Cardiac septum (tissue), 1 donor: ENCODE measurements at regions not wholly inside any gene's neighbourhood (a gene's known extent, or its start where the extent isn't known, plus 50 kb on each side); places are given as distances from the start of the nearest gene placed in this dataset.
A peak's percentile ranks its signal among the peaks of the same experiment; 100 is the strongest.

Experiments
- DNase-seq: peaks from one replicate; pipeline ENCODE4 v3.0.0-alpha.2; 2020; ENCODE audit warnings: low spot score
- intact Hi-C: fragments of 100-400 bp; cut with DNase I; formaldehyde crosslinking; loops from one replicate; pipeline ENCODE4 v1.14.0; 2022
- donor health status: DM: no; HTN: no; CAD: no.

GRCh38 chr7:137172105-137172590, 171.4 kb downstream of the PTN start:
- intact Hi-C loops: no loop called here
- DNase-seq: no peak

- intact Hi-C loops: loop anchor here (2.0 to 10.0 kb wide), 2 partner anchors 284 to 426 kb away; no protein-coding TSS in a partner anchor
- DNase-seq: no peak
These were observed 174.2 kb downstream of the PTN start for GRCh38 chr7:137169282-137169698.

DNA sequence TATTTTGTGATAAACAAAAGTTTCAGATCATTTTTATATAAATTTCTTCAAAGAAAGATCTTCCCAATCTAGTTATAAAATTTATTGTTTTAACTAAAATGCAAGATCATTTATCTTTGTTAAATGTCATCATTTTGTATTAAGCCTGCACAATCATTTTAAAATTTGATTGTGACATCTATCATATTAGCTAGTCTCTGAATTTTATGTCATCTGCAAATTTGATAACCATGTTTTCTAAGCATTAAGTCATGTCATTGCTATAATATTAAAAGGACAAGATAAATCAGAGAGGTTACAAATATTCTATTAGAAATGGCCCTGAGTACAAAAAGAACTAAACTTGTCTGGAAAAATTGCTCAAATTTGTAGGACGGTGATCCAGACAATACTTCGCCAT, 175.9 kb downstream of the PTN start:
- intact Hi-C loops: loop anchor here (2.0 to 10.0 kb wide), 2 partner anchors 285 to 427 kb away; no protein-coding TSS in a partner anchor
- DNase-seq: no peak

GRCh38 chr7:137166363-137166762, 177.2 kb downstream of the PTN start:
- no peak for DNase-seq
- intact Hi-C loops: loop anchor here (10.0 kb wide), 1 partner anchor 428 kb away; no protein-coding TSS in a partner anchor

GRCh38 chr7:137165786-137166185, 177.7 kb downstream of the PTN start:
- intact Hi-C loops: loop anchor here (10.0 kb wide), 1 partner anchor 429 kb away; no protein-coding TSS in a partner anchor
- DNase-seq: no peak

DNA sequence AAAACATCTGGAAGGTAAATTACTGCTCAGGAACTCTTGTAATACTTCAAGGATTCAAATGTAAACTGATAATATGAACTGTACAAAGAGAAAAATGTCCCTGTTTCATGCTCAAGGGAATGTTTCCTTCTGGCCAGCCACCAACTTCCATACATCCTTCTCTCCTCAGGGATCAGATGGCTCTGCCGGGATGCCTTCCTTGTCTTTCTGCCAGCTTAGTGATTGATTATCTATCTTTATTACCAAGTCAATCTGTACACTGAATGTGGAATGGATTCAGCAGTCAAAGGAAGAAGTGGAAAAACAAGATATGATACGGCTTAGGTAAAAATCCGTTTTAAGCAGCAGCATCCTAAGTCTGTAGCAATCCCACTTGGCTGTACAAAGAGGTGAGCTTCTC, 178.3 kb downstream of the PTN start:
- intact Hi-C loops: loop anchor here (10.0 kb wide), 1 partner anchor 430 kb away; no protein-coding TSS in a partner anchor
- no peak for DNase-seq

DNA sequence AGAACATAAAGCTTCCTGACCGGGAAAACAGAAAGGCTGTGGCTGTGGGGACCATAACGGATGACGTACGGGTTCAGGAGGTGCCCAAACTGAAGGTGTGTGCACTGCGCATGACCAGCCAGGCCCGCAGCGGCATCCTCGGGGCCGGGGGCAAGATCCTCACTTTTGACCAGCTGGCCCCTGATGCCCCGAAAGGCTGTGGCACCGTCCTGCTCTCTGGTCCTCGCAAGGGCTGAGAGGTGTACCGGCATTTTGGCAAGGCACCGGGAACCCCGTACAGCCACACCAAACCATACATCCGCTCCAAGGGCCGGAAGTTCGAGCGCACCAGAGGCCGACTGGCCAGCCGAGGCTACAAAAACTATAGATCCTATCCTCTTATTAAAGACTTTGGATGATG, 179.3 kb downstream of the PTN start:
- intact Hi-C loops: loop anchor here (10.0 kb wide), 1 partner anchor 431 kb away; no protein-coding TSS in a partner anchor

DNA sequence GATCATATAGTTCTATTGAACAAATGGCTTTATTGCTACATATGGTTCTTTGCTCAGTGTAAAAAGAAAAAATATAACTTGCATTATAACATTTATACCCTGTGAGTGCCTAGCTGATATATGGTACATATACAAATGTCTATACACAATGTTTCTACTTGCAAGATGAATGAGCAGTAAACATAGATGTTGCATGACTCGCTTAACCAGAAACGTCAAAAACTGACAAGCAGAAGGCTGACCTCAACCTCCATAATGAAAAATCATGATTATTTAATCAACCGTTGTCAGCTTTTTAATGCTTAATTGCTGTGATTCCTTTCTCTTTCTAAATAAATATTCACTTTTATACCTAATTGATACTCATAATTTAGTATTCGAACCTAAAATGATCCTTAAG, 183.3 kb downstream of the PTN start:
- no peak for DNase-seq
- intact Hi-C loops: loop anchor here (10.0 kb wide), 1 partner anchor 435 kb away; no protein-coding TSS in a partner anchor

More for the DNA sequence above, 179.3 kb downstream of the PTN start:
- DNase-seq: no peak

- intact Hi-C loops: no loop called here
- no peak for DNase-seq
These were observed 186.3 kb downstream of the PTN start for GRCh38 chr7:137157256-137157655.

- DNase-seq: no peak
- intact Hi-C loops: no loop called here
These were observed 191.9 kb downstream of the PTN start for GRCh38 chr7:137151690-137152052.

DNA sequence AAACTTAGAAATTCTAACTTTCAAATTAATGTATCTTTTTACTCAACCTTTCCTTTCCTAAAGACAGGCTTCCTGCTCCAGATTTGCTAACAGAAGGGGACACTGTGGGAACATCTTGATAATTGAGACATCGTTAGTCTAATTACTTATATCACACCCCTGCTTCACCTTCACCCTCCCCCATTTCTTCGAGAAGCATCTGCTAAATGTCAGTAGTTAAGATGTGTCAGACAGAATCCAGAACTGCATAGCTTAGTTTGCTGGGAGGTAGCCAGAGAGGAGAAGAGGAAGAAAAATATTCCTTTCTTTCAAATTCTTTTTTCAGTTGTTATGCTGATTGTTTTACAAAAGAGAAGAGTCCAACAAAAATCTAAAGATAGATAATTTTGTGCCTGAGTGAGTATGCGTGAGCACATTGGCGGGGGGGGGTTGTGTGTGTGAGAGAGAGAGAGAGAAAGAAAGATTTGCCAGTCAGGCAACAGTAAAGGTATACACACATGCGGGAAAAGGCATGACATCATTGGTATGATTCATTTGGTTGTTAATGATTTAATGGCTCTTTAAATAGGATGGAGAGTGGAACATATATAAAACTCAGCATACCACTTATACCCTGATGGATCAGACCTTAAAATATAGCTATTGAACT, 192.4 kb downstream of the PTN start:
- no peak for DNase-seq
- intact Hi-C loops: no loop called here

- DNase-seq: no peak
- intact Hi-C loops: loop anchor here (10.0 kb wide), 1 partner anchor 273 kb away; no protein-coding TSS in a partner anchor
These were observed 196.2 kb downstream of the PTN start for GRCh38 chr7:137147338-137147720.

GRCh38 chr7:137146552-137147337, 196.8 kb downstream of the PTN start:
- intact Hi-C loops: loop anchor here (10.0 kb wide), 1 partner anchor 272 kb away; no protein-coding TSS in a partner anchor
- DNase-seq: no peak

DNA sequence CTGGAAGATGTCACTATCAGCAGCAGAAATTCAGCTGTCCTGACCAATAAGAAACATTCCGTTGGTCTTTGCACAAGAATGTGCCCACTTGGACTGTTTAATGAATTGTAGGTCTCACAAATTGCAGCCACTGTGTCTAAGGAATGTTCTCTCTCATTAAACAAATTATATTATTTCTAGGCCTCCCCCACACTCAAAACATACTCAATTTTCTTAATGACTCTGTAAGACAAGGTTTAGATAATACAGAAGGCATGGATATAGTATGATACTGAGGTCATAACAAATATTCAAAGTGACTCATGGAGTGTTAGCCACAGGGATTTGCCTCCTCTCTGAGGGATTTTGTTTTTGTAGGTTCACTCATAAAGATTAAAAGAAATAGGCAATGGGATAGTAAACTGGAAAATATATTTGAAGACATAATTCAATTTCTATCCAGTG, 197.5 kb downstream of the PTN start:
- intact Hi-C loops: loop anchor here (10.0 kb wide), 1 partner anchor 271 kb away; no protein-coding TSS in a partner anchor
- DNase-seq: no peak

DNA sequence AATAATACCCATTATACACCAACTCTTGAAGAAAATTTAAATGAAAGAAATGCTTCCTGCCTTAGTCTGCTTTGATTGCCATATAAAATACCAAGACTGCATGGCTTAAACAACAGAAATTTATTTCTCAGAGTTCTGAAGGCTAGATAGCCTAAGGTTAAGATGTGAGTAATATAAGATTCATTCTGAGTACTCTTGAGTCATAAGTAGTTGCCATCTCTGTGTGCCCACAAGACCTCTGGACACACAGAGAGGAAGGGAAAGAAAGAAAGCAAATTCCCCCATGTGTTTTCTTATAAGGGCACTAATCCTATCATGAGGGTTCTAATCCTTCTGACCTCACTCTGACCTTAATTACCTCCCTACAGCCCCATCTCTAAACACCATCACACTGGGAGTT, 201.2 kb downstream of the PTN start:
- DNase-seq: no peak
- intact Hi-C loops: loop anchor here (10.0 kb wide), 1 partner anchor 268 kb away; no protein-coding TSS in a partner anchor

GRCh38 chr7:137135654-137136350, 207.7 kb downstream of the PTN start:
- intact Hi-C loops: no loop called here
- no peak for DNase-seq

- intact Hi-C loops: no loop called here
- DNase-seq: peak; percentile 69
These were observed 212.8 kb downstream of the PTN start for GRCh38 chr7:137130751-137131158.

DNA sequence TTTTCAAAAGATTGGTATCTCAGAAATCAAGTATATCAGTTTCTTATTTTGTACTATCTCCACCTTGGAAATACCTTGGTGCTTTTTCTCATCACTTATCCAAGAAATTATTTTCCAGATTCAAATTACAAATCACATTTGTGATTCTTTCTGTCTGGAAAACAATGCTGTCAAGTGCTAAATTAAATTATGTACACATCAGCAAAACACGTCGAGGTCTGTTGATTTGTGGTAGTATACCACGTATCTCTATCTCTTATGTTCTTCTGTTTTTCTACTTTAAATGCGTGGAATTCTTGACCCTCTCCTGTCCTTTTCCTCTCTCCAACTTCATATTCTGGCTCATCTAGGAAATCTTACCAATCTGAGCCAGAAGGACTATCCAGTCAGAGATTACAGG, 214.5 kb downstream of the PTN start:
- intact Hi-C loops: no loop called here
- DNase-seq: no peak

- intact Hi-C loops: no loop called here
- DNase-seq: no peak
These were observed 215.7 kb downstream of the PTN start for GRCh38 chr7:137127806-137128205.

- no peak for DNase-seq
- intact Hi-C loops: no loop called here
These were observed 216.5 kb downstream of the PTN start for GRCh38 chr7:137127058-137127457.
